Osteoblast (primary cell): ENCODE measurements at regions not wholly inside any gene's neighbourhood (a gene's known extent, or its start where the extent isn't known, plus 50 kb on each side); places are given as distances from the start of the nearest gene placed in this dataset.

Experiments used
- DNase-seq: peaks from one replicate; pipeline ENCODE4 v3.0.0; 2011; ENCODE audit warnings: low spot score, mixed read lengths; ENCODE audit not compliant: insufficient read length; ENCODE audit errors: missing footprints
- H2AFZ ChIP-seq: 2 replicates; pipeline ENCODE4 v1.6.0; 2011; ENCODE audit warnings: mild to moderate bottlenecking, low read length
- H3K27ac ChIP-seq: 2 replicates; pipeline ENCODE4 v1.5.1; 2011; ENCODE audit warnings: mild to moderate bottlenecking, low read depth, low read length, moderate library complexity
- H3K27me3 ChIP-seq: 2 replicates; pipeline ENCODE4 v1.6.0; 2012; ENCODE audit warnings: mild to moderate bottlenecking, control low read depth, inconsistent platforms, low read length, moderate library complexity; ENCODE audit not compliant: insufficient read depth
- H3K36me3 ChIP-seq: 2 replicates; pipeline ENCODE4 v1.5.1; 2011; ENCODE audit warnings: mild to moderate bottlenecking, low read length, control low read depth, moderate library complexity; ENCODE audit not compliant: insufficient read depth
- H3K4me1 ChIP-seq: 2 replicates; pipeline ENCODE4 v1.5.1; 2011; ENCODE audit warnings: mild to moderate bottlenecking, low read length, control low read depth, moderate library complexity; ENCODE audit not compliant: insufficient read depth
- H3K4me2 ChIP-seq: 2 replicates; pipeline ENCODE4 v1.6.0; 2011; ENCODE audit warnings: mild to moderate bottlenecking, low read length; ENCODE audit not compliant: insufficient read depth
- H3K4me3 ChIP-seq: fragments of 200-600 bp; sonication (generic); 3 replicates; pipeline ENCODE4 v1.5.1; 2012; ENCODE audit warnings: mild to moderate bottlenecking, low read length, inconsistent platforms; ENCODE audit not compliant: insufficient read depth
- H3K79me2 ChIP-seq: 2 replicates; pipeline ENCODE4 v1.6.0; 2012; ENCODE audit warnings: mild to moderate bottlenecking, low read length, control low read depth, inconsistent platforms; ENCODE audit not compliant: insufficient read depth
- H3K9me3 ChIP-seq: 2 replicates; pipeline ENCODE4 v1.5.1; 2011; ENCODE audit warnings: low read depth, low read length, control low read depth
- H4K20me1 ChIP-seq: 2 replicates; pipeline ENCODE4 v1.6.0; 2012; ENCODE audit warnings: mild to moderate bottlenecking, low read length, control low read depth; ENCODE audit not compliant: insufficient read depth
- TF ChIP-seq, protein P1 (sequence below): IDR thresholded peaks from 2 replicates; pipeline ENCODE4 v1.5.1; 2011; ENCODE audit warnings: mild to moderate bottlenecking, low read depth, low read length, moderate library complexity; ENCODE audit errors: extremely low read depth

GRCh38 chr1:177849130-177849529 lies 120.7 kb downstream of the SEC16B start:
- TF ChIP-seq, protein P1, sequence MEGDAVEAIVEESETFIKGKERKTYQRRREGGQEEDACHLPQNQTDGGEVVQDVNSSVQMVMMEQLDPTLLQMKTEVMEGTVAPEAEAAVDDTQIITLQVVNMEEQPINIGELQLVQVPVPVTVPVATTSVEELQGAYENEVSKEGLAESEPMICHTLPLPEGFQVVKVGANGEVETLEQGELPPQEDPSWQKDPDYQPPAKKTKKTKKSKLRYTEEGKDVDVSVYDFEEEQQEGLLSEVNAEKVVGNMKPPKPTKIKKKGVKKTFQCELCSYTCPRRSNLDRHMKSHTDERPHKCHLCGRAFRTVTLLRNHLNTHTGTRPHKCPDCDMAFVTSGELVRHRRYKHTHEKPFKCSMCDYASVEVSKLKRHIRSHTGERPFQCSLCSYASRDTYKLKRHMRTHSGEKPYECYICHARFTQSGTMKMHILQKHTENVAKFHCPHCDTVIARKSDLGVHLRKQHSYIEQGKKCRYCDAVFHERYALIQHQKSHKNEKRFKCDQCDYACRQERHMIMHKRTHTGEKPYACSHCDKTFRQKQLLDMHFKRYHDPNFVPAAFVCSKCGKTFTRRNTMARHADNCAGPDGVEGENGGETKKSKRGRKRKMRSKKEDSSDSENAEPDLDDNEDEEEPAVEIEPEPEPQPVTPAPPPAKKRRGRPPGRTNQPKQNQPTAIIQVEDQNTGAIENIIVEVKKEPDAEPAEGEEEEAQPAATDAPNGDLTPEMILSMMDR: no peak
- Histone ChIP-seq H4K20me1 (no peaks in the 10 kb centered on the region), H3K79me2 (no peaks in the 10 kb centered on the region), H3K36me3 (no peaks in the 10 kb centered on the region), H3K4me3 (no peak overlapping the region), H3K27me3 (peaks cover 2% of the 10 kb centered on the region), H3K9me3 (no peaks in the 10 kb centered on the region), H2AFZ (no peak overlapping the region), H3K4me1 (peaks cover 4% of the 10 kb centered on the region), H3K4me2 (no peak overlapping the region), H3K27ac (no peak overlapping the region)
- DNase-seq: no peak

GRCh38 chr1:177848577-177848976 lies 121.3 kb downstream of the SEC16B start:
- TF ChIP-seq, protein P1: no peak
- no peak for DNase-seq
- H3K36me3 ChIP-seq: no peaks in the 10 kb centered on the region
- no peak overlapping the region for H3K27ac ChIP-seq
- H3K4me3 ChIP-seq: no peak overlapping the region
- no peaks in the 10 kb centered on the region for H4K20me1 ChIP-seq
- H3K4me2 ChIP-seq: no peak overlapping the region
- no peaks in the 10 kb centered on the region for H3K79me2 ChIP-seq
- H2AFZ ChIP-seq: no peak overlapping the region
- no peaks in the 10 kb centered on the region for H3K9me3 ChIP-seq
- H3K4me1 ChIP-seq: peaks cover 4% of the 10 kb centered on the region
- H3K27me3 ChIP-seq: peaks cover 2% of the 10 kb centered on the region

- DNase-seq: no peak
- Histone ChIP-seq H3K4me3 (no peak overlapping the region), H3K27ac (no peak overlapping the region), H2AFZ (no peak overlapping the region), H3K79me2 (no peaks in the 10 kb centered on the region), H3K4me2 (no peak overlapping the region), H3K36me3 (no peaks in the 10 kb centered on the region), H3K27me3 (peaks cover 2% of the 10 kb centered on the region), H3K4me1 (peaks cover 4% of the 10 kb centered on the region), H4K20me1 (no peaks in the 10 kb centered on the region), H3K9me3 (no peaks in the 10 kb centered on the region)
- TF ChIP-seq, protein P1: no peak
Observed at GRCh38 chr1:177847843-177848242, 122.0 kb downstream of the SEC16B start.

DNA sequence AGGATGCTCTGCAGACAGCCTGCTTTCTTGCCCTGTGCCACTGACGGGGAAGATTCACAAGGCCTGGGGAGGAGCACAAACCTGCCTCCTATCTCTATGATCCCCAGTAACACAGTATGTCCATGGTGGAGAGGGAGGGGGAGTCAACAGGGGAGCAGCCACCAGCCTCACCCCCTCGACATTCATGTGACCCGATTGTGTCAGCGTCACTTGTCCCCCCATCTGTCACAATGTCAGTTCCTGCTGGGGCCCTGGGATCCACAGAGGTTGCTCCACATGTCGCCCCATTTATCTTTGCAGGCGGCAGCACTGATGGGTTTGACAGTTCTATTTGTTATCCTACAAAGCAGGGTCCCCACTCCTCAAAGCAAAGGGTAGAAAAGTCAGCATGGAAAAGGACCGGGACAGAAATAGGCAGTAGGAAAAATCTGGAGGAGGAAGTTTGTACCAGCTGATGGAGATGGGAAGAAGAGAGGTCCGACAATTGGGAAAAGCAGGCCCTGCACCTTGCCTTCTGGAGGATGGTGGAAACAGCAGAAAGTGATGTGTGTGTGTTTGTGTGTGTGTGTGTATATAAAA lies 130.9 kb downstream of the SEC16B start:
- TF ChIP-seq, protein P1: no peak
- H3K4me3 ChIP-seq: no peak overlapping the region

More for the DNA sequence above, 130.9 kb downstream of the SEC16B start:
- Histone ChIP-seq H3K36me3 (no peaks in the 10 kb centered on the region), H3K27me3 (no peaks in the 10 kb centered on the region), H3K79me2 (no peaks in the 10 kb centered on the region), H4K20me1 (no peaks in the 10 kb centered on the region), H3K4me1 (no peaks in the 10 kb centered on the region), H3K9me3 (no peaks in the 10 kb centered on the region), H2AFZ (no peak overlapping the region), H3K27ac (no peak overlapping the region), H3K4me2 (no peak overlapping the region)
- DNase-seq: no peak
